ENCODE measurements at regions not wholly inside any gene's neighbourhood (a gene's known extent, or its start where the extent isn't known, plus 50 kb on each side); places are given as distances from the start of the nearest gene placed in this dataset.

GRCh38 chr14:85764822-85765221 is 234.9 kb downstream of the FLRT2 start:
- H3K27me3 ChIP-seq = no peaks in the 10 kb centered on the region
- no peaks in the 10 kb centered on the region for H3K4me1 ChIP-seq
- intact Hi-C loops (cut with DNase I; ENCODE audit: low total_unique reads) = no loop called here
- H3K27ac ChIP-seq = no peak overlapping the region
- H3K4me3 ChIP-seq = no peak overlapping the region
- DNase-seq = peak in 1 of 2 donors; percentile 24
- TF ChIP-seq, protein P1, sequence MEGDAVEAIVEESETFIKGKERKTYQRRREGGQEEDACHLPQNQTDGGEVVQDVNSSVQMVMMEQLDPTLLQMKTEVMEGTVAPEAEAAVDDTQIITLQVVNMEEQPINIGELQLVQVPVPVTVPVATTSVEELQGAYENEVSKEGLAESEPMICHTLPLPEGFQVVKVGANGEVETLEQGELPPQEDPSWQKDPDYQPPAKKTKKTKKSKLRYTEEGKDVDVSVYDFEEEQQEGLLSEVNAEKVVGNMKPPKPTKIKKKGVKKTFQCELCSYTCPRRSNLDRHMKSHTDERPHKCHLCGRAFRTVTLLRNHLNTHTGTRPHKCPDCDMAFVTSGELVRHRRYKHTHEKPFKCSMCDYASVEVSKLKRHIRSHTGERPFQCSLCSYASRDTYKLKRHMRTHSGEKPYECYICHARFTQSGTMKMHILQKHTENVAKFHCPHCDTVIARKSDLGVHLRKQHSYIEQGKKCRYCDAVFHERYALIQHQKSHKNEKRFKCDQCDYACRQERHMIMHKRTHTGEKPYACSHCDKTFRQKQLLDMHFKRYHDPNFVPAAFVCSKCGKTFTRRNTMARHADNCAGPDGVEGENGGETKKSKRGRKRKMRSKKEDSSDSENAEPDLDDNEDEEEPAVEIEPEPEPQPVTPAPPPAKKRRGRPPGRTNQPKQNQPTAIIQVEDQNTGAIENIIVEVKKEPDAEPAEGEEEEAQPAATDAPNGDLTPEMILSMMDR (IDR thresholded peaks at IDR 0.05) = no peak
- H3K9me3 ChIP-seq = no peaks in the 10 kb centered on the region
- no peaks in the 10 kb centered on the region for H3K36me3 ChIP-seq

- intact Hi-C loops (cut with DNase I; ENCODE audit: low total_unique reads) = no loop called here
- Histone ChIP-seq H3K36me3 (no peaks in the 10 kb centered on the region), H3K4me1 (no peaks in the 10 kb centered on the region), H3K27me3 (no peaks in the 10 kb centered on the region), H3K9me3 (no peaks in the 10 kb centered on the region), H3K4me3 (no peak overlapping the region), H3K27ac (no peak overlapping the region)
- TF ChIP-seq, protein P1 (IDR thresholded peaks at IDR 0.05) = no peak
- no peak for DNase-seq
Measured at GRCh38 chr14:85762526-85762925, 232.6 kb downstream of the FLRT2 start.

- Histone ChIP-seq H3K27ac (no peak overlapping the region), H3K4me1 (no peaks in the 10 kb centered on the region), H3K9me3 (no peaks in the 10 kb centered on the region), H3K4me3 (no peak overlapping the region), H3K27me3 (no peaks in the 10 kb centered on the region), H3K36me3 (no peaks in the 10 kb centered on the region)
- DNase-seq = no peak
- TF ChIP-seq, protein P1 (IDR thresholded peaks at IDR 0.05) = no peak
- intact Hi-C loops (cut with DNase I; ENCODE audit: low total_unique reads) = no loop called here
Measured at GRCh38 chr14:85752175-85752574, 222.2 kb downstream of the FLRT2 start.

- Histone ChIP-seq H3K36me3 (no peaks in the 10 kb centered on the region), H3K27ac (no peak overlapping the region), H3K9me3 (no peaks in the 10 kb centered on the region), H3K4me1 (no peaks in the 10 kb centered on the region), H3K27me3 (no peaks in the 10 kb centered on the region), H3K4me3 (no peak overlapping the region)
- TF ChIP-seq, protein P1 (IDR thresholded peaks at IDR 0.05) = no peak
- intact Hi-C loops (cut with DNase I; ENCODE audit: low total_unique reads) = no loop called here
- no peak for DNase-seq
Measured at GRCh38 chr14:85744573-85744972, 214.6 kb downstream of the FLRT2 start.

- Histone ChIP-seq H3K27me3 (no peaks in the 10 kb centered on the region), H3K9me3 (no peaks in the 10 kb centered on the region), H3K36me3 (no peaks in the 10 kb centered on the region), H3K4me1 (no peaks in the 10 kb centered on the region), H3K4me3 (no peak overlapping the region), H3K27ac (no peak overlapping the region)
- TF ChIP-seq, protein P1 (IDR thresholded peaks at IDR 0.05) = no peak
- intact Hi-C loops (cut with DNase I; ENCODE audit: low total_unique reads) = no loop called here
- no peak for DNase-seq
Measured at GRCh38 chr14:85732031-85732430, 202.1 kb downstream of the FLRT2 start.

GRCh38 chr14:85731186-85731585 is 201.2 kb downstream of the FLRT2 start:
- no peak overlapping the region for H3K27ac ChIP-seq
- no peaks in the 10 kb centered on the region for H3K4me1 ChIP-seq
- no peaks in the 10 kb centered on the region for H3K27me3 ChIP-seq
- no peak overlapping the region for H3K4me3 ChIP-seq
- H3K36me3 ChIP-seq = no peaks in the 10 kb centered on the region
- no peak for DNase-seq
- TF ChIP-seq, protein P1 (IDR thresholded peaks at IDR 0.05) = no peak
- intact Hi-C loops (cut with DNase I; ENCODE audit: low total_unique reads) = no loop called here
- H3K9me3 ChIP-seq = no peaks in the 10 kb centered on the region
